Esophagus muscularis mucosa (tissue), 4 donors: ENCODE measurements at regions not wholly inside any gene's neighbourhood (a gene's known extent, or its start where the extent isn't known, plus 50 kb on each side); places are given as distances from the start of the nearest gene placed in this dataset.

ENCODE experiments used
- CTCF ChIP-seq, 3 experiments: fragments of 200-600 bp in 2 of 3; fragments of 450-650 bp in 1 of 3; sonication (generic) in 2 of 3; IDR thresholded peaks; one replicate each; pipeline ENCODE4 v1.5.1; 2017 to 2019; ENCODE audit warnings: antibody characterized with exemption in 3 of 3, mild to moderate bottlenecking in 2 of 3, moderate library complexity in 1 of 3
- EP300 ChIP-seq: sonication (generic); formaldehyde crosslinking; IDR thresholded peaks from one replicate; pipeline ENCODE4 v1.6.1; 2017; ENCODE audit warnings: antibody characterized with exemption
- POLR2A ChIP-seq: fragments of 450-650 bp; IDR thresholded peaks from one replicate; pipeline ENCODE4 v1.6.1; 2017; ENCODE audit warnings: antibody characterized with exemption, moderate library complexity, mild to moderate bottlenecking, low read depth
- POLR2AphosphoS5 ChIP-seq, 2 donors: sonication (generic); formaldehyde crosslinking; IDR thresholded peaks; one replicate each; pipeline ENCODE4 v1.6.1; 2017; ENCODE audit warnings: antibody characterized with exemption in 2 of 2

- TF ChIP-seq CTCF (IDR thresholded peaks at IDR 0.05) (no peak), POLR2AphosphoS5 (IDR thresholded peaks at IDR 0.05) (no peak), EP300 (no peak), POLR2A (no peak)
These were observed 246.6 kb upstream of the CRY1 start for GRCh38 chr12:107339932-107340331.
